ENCODE measurements at regions not wholly inside any gene's neighbourhood (a gene's known extent, or its start where the extent isn't known, plus 50 kb on each side); places are given as distances from the start of the nearest gene placed in this dataset.

- DNase-seq = no peak
Observed at GRCh38 chrX:15191830-15192229, 78.1 kb downstream of the ASB9 start.

GRCh38 chrX:15188039-15188438, 81.8 kb downstream of the ASB9 start:
- DNase-seq = no peak

GRCh38 chrX:15177316-15177715, 92.6 kb downstream of the ASB9 start:
- no peak for DNase-seq

- no peak for DNase-seq
Observed at GRCh38 chrX:15173411-15173810, 96.5 kb downstream of the ASB9 start.

GRCh38 chrX:15170927-15171326, 99.0 kb downstream of the ASB9 start:
- no peak for DNase-seq

- no peak for DNase-seq
Observed at GRCh38 chrX:15167826-15168225, 102.1 kb downstream of the ASB9 start.

- no peak for DNase-seq
Observed at GRCh38 chrX:15165832-15166231, 104.1 kb downstream of the ASB9 start.

GRCh38 chrX:15163131-15163530, 106.8 kb downstream of the ASB9 start:
- no peak for DNase-seq

GRCh38 chrX:15160558-15161095, 109.3 kb downstream of the ASB9 start:
- no peak for DNase-seq

GRCh38 chrX:15158736-15159406, 111.0 kb downstream of the ASB9 start:
- DNase-seq = peak; percentile 14

GRCh38 chrX:15158350-15158735, 111.5 kb downstream of the ASB9 start:
- DNase-seq = peak; percentile 30

- DNase-seq = no peak
Observed at GRCh38 chrX:15157624-15158023, 112.3 kb downstream of the ASB9 start.

- peak; percentile 73 for DNase-seq
Observed at GRCh38 chrX:15151267-15152186, 118.4 kb downstream of the ASB9 start.

- peak; percentile 63 for DNase-seq
Observed at GRCh38 chrX:15150586-15150985, 119.3 kb downstream of the ASB9 start.

GRCh38 chrX:15146515-15146914, 123.4 kb downstream of the ASB9 start:
- peak; percentile 16 for DNase-seq

GRCh38 chrX:15143825-15144121, 126.1 kb downstream of the ASB9 start:
- no peak for DNase-seq

GRCh38 chrX:15143050-15143824, 126.6 kb downstream of the ASB9 start:
- peak; percentile 16 for DNase-seq

- DNase-seq = peak; percentile 42
Observed at GRCh38 chrX:15142084-15142715, 127.7 kb downstream of the ASB9 start.

- no peak for DNase-seq
Observed at GRCh38 chrX:15136795-15137194, 133.1 kb downstream of the ASB9 start.

GRCh38 chrX:15129412-15129811, 140.5 kb downstream of the ASB9 start:
- no peak for DNase-seq

GRCh38 chrX:15128861-15129260, 141.0 kb downstream of the ASB9 start:
- DNase-seq = no peak

GRCh38 chrX:15127010-15127409, 142.9 kb downstream of the ASB9 start:
- no peak for DNase-seq

- no peak for DNase-seq
Observed at GRCh38 chrX:15116900-15117299, 153.0 kb downstream of the ASB9 start.
